Sigmoid colon (tissue), 6 donors: ENCODE measurements at regions not wholly inside any gene's neighbourhood (a gene's known extent, or its start where the extent isn't known, plus 50 kb on each side); places are given as distances from the start of the nearest gene placed in this dataset.

Experiments used
- DNase-seq: peaks from one replicate; pipeline ENCODE4 v3.0.0-alpha.2; 2019
- H3K27ac ChIP-seq, 4 donors: fragments of 200-600 bp; sonication (generic); one replicate each; pipeline ENCODE4 v1.5.1; 2016 to 2019; ENCODE audit warnings: mild to moderate bottlenecking in 1 of 4
- H3K27me3 ChIP-seq, 3 donors: fragments of 200-600 bp; sonication (generic); one replicate each; pipeline ENCODE4 v1.5.1; 2019; ENCODE audit warnings: mild to moderate bottlenecking in 1 of 3
- H3K36me3 ChIP-seq, 4 donors: fragments of 200-600 bp; sonication (generic); one replicate each; pipeline ENCODE4 v1.5.1; 2016 to 2019
- H3K4me1 ChIP-seq, 4 donors: fragments of 200-600 bp; sonication (generic); one replicate each; pipeline ENCODE4 v1.5.1; 2017 to 2019
- H3K4me3 ChIP-seq, 4 donors: fragments of 200-600 bp; sonication (generic); one replicate each; pipeline ENCODE4 v1.5.1; 2017 to 2019; ENCODE audit warnings: mild to moderate bottlenecking in 2 of 4, moderate library complexity in 1 of 4
- H3K9me3 ChIP-seq, 4 donors: fragments of 200-600 bp in 3 of 4; sonication (generic) in 3 of 4; one replicate each; pipeline versions ENCODE4 v1.5.1 to v1.6.1; 2013 to 2019
- EP300 ChIP-seq, 4 donors: sonication (generic); formaldehyde crosslinking; IDR thresholded peaks; one replicate each; pipeline ENCODE4 v1.6.1; 2017; ENCODE audit warnings: antibody characterized with exemption in 4 of 4
- POLR2A ChIP-seq, 2 donors: fragments of 450-650 bp; IDR thresholded peaks; one replicate each; pipeline ENCODE4 v1.6.1; 2016; ENCODE audit warnings: antibody characterized with exemption in 2 of 2, mild to moderate bottlenecking in 2 of 2, moderate library complexity in 2 of 2
- POLR2AphosphoS5 ChIP-seq, 4 donors: sonication (generic); formaldehyde crosslinking; IDR thresholded peaks; one replicate each; pipeline ENCODE4 v1.6.1; 2017; ENCODE audit warnings: antibody characterized with exemption in 4 of 4
- WGBS, 2 donors: extraction: QIAGEN DNeasy Blood & Tissue Kit; methylation state at CpG; one replicate each; pipeline ENCODE4 v1.1.7; 2013; 5-methylcytosine and 5-hydroxymethylcytosine counted together
- intact Hi-C: fragments of 100-400 bp; cut with DNase I; formaldehyde crosslinking; loops from one replicate; pipeline ENCODE4 v1.15.1; 2023
- TF ChIP-seq, protein P1 (sequence below), 4 experiments: fragments of 450-650 bp in 3 of 4; fragments of 200-600 bp in 1 of 4; IDR thresholded peaks; one replicate each; pipeline ENCODE4 v1.5.1; 2016 to 2019; ENCODE audit warnings: antibody characterized with exemption in 4 of 4, mild to moderate bottlenecking in 3 of 4, moderate library complexity in 2 of 4
- donor health status: healthy with polysubstance abuse.
- donor health status: healthy.

DNA sequence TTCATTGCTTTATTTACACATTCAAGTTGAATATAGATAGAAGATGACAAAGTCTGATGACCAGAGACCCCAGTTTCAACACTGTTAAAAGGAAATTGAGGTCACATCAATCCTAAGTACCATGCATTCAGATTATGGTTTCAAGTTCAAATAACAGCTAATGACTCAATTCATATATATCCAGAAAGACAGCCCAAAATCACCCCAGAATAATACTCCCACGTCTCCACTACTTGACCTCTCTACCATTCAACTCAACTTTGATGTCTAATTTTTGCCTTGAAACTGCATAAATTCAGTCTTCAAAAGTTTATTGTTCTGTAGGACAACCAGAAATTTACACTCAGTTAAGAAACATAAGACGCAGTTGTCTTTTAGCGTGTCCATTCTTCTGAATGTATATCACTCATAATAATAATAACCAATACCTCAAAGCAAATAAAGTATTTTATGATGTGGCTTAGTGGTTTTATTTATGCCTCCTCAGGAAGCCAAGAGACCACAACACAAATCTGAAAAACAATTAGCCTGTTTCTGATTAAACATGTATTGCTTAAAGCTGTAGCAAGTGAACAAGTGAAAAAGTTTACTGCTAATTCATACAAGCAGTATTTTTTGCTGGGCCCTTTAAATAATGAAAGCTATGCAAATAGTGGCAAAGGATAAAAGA lies 569.0 kb downstream of the LTN1 start:
- H3K4me1 ChIP-seq = no peaks in the 10 kb centered on the region
- intact Hi-C loops = no loop called here
- WGBS, 2 donors = 19 to 54% methylated on average over 3 of the region's 3 CpGs
- TF ChIP-seq POLR2A (IDR thresholded peaks at IDR 0.05) (no peak), EP300 (IDR thresholded peaks at IDR 0.05) (no peak), POLR2AphosphoS5 (IDR thresholded peaks at IDR 0.05) (no peak)
- TF ChIP-seq, protein P1, sequence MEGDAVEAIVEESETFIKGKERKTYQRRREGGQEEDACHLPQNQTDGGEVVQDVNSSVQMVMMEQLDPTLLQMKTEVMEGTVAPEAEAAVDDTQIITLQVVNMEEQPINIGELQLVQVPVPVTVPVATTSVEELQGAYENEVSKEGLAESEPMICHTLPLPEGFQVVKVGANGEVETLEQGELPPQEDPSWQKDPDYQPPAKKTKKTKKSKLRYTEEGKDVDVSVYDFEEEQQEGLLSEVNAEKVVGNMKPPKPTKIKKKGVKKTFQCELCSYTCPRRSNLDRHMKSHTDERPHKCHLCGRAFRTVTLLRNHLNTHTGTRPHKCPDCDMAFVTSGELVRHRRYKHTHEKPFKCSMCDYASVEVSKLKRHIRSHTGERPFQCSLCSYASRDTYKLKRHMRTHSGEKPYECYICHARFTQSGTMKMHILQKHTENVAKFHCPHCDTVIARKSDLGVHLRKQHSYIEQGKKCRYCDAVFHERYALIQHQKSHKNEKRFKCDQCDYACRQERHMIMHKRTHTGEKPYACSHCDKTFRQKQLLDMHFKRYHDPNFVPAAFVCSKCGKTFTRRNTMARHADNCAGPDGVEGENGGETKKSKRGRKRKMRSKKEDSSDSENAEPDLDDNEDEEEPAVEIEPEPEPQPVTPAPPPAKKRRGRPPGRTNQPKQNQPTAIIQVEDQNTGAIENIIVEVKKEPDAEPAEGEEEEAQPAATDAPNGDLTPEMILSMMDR (IDR thresholded peaks at IDR 0.05) = no peak
- no peak for DNase-seq
- no peaks in the 10 kb centered on the region for H3K36me3 ChIP-seq
- no peak overlapping the region for H3K27ac ChIP-seq
- no peaks in the 10 kb centered on the region for H3K9me3 ChIP-seq
- H3K4me3 ChIP-seq = no peak overlapping the region
- no peaks in the 10 kb centered on the region for H3K27me3 ChIP-seq

DNA sequence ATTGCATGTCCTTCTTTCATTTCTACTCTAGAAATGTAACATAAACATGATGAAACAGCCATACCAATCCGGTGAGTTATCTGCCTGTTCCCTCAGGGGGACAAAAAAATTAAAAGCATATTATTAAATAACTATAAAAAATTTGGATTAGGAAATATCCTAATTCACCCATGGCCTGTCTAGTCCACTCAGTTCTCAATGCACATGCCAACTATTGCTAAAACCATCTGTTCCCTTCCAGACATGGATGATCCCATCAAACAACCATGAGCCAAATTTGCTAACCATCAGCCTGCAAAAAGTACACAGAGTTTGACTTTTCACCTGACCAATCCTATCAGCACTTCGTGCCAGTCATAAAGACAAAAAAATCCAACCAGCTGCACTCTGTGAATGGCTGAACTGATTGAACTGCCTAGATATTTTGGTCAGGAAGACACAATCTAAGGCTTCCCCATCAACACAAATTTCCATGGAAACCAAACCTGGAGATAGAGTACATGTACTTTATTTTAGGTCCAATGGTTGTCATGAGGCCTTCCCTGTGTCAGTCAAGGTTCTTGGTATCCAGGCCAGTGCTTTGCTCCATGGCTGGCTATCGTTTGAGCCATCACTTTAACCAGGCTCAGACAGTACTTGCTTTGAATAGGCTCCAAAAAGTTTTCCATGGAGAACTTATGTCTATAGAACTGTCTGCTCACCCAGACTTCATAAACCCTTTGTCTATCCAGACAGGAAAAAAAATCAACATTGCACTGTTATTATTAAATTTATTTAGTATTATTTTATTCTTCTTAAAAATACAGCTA lies 570.8 kb downstream of the LTN1 start:
- H3K27ac ChIP-seq = peak overlapping the region in 1 of 4 donors; percentile 21
- 67 to 73% methylated on average over 3 of the region's 3 CpGs for WGBS, 2 donors

DNA sequence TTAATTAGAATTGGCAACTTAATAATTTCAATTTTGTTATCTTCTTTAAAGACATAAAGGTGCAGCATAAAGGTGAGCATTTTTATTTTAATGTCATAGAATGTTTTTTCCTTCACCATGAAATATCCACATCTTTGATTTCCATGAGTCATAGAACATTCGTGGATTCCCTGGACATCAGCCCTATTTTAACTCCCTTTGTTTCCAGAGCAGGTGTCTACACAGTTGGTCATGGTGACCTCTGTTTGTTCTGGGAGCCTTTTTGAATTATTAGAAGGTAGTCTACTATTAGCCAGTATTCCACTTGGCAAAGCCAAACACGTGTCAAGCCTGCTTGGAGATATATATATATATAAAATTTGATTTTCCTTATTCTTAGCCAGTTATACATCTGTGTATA lies 572.9 kb downstream of the LTN1 start:
- no peaks in the 10 kb centered on the region for H3K9me3 ChIP-seq
- 77 to 79% methylated on average over 2 of the region's 2 CpGs for WGBS, 2 donors
- no peak overlapping the region for H3K4me3 ChIP-seq
- H3K4me1 ChIP-seq = no peaks in the 10 kb centered on the region
- peak overlapping the region in 1 of 4 donors; percentile 26 for H3K27ac ChIP-seq
- no peak for DNase-seq
- TF ChIP-seq EP300 (IDR thresholded peaks at IDR 0.05) (no peak), POLR2A (IDR thresholded peaks at IDR 0.05) (no peak), POLR2AphosphoS5 (IDR thresholded peaks at IDR 0.05) (no peak)
- TF ChIP-seq, protein P1 (IDR thresholded peaks at IDR 0.05) = no peak
- H3K27me3 ChIP-seq = no peaks in the 10 kb centered on the region
- intact Hi-C loops = no loop called here
- no peaks in the 10 kb centered on the region for H3K36me3 ChIP-seq

More for the DNA sequence above, 570.8 kb downstream of the LTN1 start:
- DNase-seq = no peak
- peak; percentile 12 to 56 (median 25) for TF ChIP-seq POLR2AphosphoS5 (IDR thresholded peaks at IDR 0.05)
- no peak for TF ChIP-seq POLR2A (IDR thresholded peaks at IDR 0.05)
- intact Hi-C loops = no loop called here
- H3K4me3 ChIP-seq = no peak overlapping the region
- H3K36me3 ChIP-seq = no peaks in the 10 kb centered on the region
- no peaks in the 10 kb centered on the region for H3K9me3 ChIP-seq
- H3K27me3 ChIP-seq = no peaks in the 10 kb centered on the region
- H3K4me1 ChIP-seq = no peaks in the 10 kb centered on the region

DNA sequence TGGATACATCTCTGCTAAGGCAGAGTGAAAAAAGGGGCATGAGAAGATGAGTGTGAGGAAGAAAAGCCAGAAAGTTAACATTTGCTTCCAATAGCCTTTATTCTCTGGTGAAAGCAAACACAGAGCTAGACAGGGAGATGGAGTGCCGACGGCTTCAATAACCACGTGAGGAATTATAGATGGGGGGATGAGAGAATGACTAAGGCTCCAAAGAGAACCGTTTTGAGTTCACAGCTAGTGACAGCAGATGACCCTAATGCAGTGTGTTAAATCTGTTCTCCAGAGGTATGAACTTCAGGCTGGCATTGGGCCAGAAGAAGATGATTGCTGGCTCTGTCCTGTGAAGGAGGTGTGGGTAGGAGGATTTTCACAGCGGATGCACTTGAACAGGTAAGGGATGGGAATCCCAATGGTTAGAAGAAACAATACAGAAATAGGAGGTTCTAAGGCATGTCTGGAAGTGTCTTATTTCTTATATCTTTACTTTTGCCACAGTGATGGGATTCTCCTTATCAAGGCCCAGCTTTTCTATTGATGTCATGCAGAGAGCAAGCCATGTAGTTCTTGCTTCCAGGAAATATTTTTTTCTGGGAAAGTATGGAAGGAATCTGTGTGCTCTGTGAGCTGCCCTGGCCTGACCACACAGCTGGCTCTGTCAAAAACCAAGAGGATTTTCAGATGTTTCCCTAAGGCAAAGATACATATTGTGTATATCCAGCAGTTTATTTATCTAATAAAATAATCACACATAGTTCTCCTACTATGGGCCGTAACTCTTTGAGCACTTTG lies 573.8 kb downstream of the LTN1 start:
- Histone ChIP-seq H3K27me3 (no peaks in the 10 kb centered on the region), H3K9me3 (no peaks in the 10 kb centered on the region), H3K36me3 (no peaks in the 10 kb centered on the region), H3K27ac (peak overlapping the region in 2 of 4 donors; percentile 11 to 26), H3K4me3 (no peak overlapping the region), H3K4me1 (no peaks in the 10 kb centered on the region)
- intact Hi-C loops = no loop called here
- TF ChIP-seq EP300 (IDR thresholded peaks at IDR 0.05) (no peak), POLR2AphosphoS5 (IDR thresholded peaks at IDR 0.05) (no peak), POLR2A (IDR thresholded peaks at IDR 0.05) (no peak)
- TF ChIP-seq, protein P1 (IDR thresholded peaks at IDR 0.05) = no peak
- DNase-seq = no peak
- WGBS, 2 donors = 80 to 81% methylated on average over 6 of the region's 6 CpGs

DNA sequence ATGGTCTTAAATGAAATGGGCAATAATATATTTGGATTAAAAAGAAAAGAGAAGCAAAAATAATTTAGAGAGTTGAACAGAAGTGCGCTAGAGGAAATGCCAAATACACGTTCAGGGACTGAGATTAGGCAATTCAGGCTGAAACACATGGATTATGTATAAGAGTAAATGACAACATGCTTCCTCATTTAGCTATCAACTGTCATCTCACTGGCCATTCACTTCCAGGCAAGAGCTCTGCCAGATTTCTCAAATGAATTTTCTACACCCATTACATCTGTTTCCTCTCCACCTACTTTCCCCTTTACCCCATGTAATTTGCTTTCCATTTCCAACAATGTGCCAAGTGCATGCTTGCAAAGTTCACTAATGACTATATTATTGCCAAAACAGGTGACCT lies 582.4 kb downstream of the LTN1 start:
- TF ChIP-seq, protein P1 (IDR thresholded peaks at IDR 0.05) = no peak
- TF ChIP-seq POLR2A (IDR thresholded peaks at IDR 0.05) (no peak), EP300 (IDR thresholded peaks at IDR 0.05) (no peak), POLR2AphosphoS5 (IDR thresholded peaks at IDR 0.05) (peak in 1 of 4 donors; percentile 35)
- WGBS, 2 donors = 33 to 65% methylated on average over 2 of the region's 2 CpGs

More for the DNA sequence above, 582.4 kb downstream of the LTN1 start:
- Histone ChIP-seq H3K9me3 (no peaks in the 10 kb centered on the region), H3K36me3 (no peaks in the 10 kb centered on the region), H3K27ac (no peak overlapping the region), H3K27me3 (no peaks in the 10 kb centered on the region), H3K4me3 (no peak overlapping the region), H3K4me1 (no peaks in the 10 kb centered on the region)
- intact Hi-C loops = no loop called here
- no peak for DNase-seq
